Panc1 (cell line): ENCODE measurements at regions not wholly inside any gene's neighbourhood (a gene's known extent, or its start where the extent isn't known, plus 50 kb on each side); places are given as distances from the start of the nearest gene placed in this dataset.

Source experiments
- ATAC-seq: fragments of 200-7000 bp; cut with Tn5 transposase; 2 replicates; pipeline ENCODE4 v1.9.1; 2020; ENCODE audit warnings: mild to moderate bottlenecking, moderate library complexity
- BruUV-seq: library from RNA; stranded (reverse); fragments of 400-500 nt; replicated peaks from 2 replicates; lab custom pipeline; 2021; lab: Mats Ljungman, UMichigan
- CTCF ChIA-PET: fragments of 300-600 bp; sonication (Branson Sonifier 250); formaldehyde crosslinking; loops from one replicate; lab custom pipeline; 2022; ENCODE audit warnings: antibody characterized with exemption; lab: Charles Lee
- POLR2A ChIA-PET: fragments of 300-600 bp; sonication (Branson Sonifier 250); formaldehyde crosslinking; loops from one replicate; lab custom pipeline; 2022; ENCODE audit warnings: antibody characterized with exemption; lab: Charles Lee
- DNase-seq: peaks from one replicate; pipeline ENCODE4 v3.0.0-alpha.2; 2010; ENCODE audit warnings: low read depth, low spot score
- H3K27ac ChIP-seq: 2 replicates; pipeline ENCODE4 v1.5.1; 2011; ENCODE audit warnings: mild to moderate bottlenecking, low read length, inconsistent platforms
- H3K27me3 ChIP-seq: fragments of 200-500 bp; sonication (Bioruptor generic); 2 replicates; pipeline ENCODE4 v1.6.0; 2014; ENCODE audit warnings: low read length, inconsistent platforms; ENCODE audit not compliant: control insufficient read depth, insufficient read depth
- H3K36me3 ChIP-seq: fragments of 200-500 bp; sonication (Bioruptor generic); 2 replicates; pipeline ENCODE4 v1.5.1; 2014; ENCODE audit warnings: inconsistent platforms, mild to moderate bottlenecking, low read length, moderate library complexity; ENCODE audit not compliant: control insufficient read depth, insufficient read depth
- H3K4me1 ChIP-seq: 2 replicates; pipeline ENCODE4 v1.5.1; 2011; ENCODE audit warnings: inconsistent platforms, mild to moderate bottlenecking, low read length, moderate library complexity; ENCODE audit not compliant: control insufficient read depth, insufficient read depth
- H3K4me3 ChIP-seq, 2 experiments: 2 replicates each; pipeline ENCODE4 v1.5.1; 2011 to 2012; ENCODE audit warnings: low read depth in 2 of 2, low read length in 2 of 2, mild to moderate bottlenecking in 2 of 2, inconsistent platforms in 1 of 2, moderate library complexity in 1 of 2
- H3K9me3 ChIP-seq: fragments of 200-500 bp; sonication (Bioruptor generic); 2 replicates; pipeline ENCODE4 v1.5.1; 2014; ENCODE audit warnings: low read depth, mild to moderate bottlenecking, inconsistent platforms, low read length, moderate library complexity; ENCODE audit not compliant: control insufficient read depth, insufficient read depth
- POLR2AphosphoS5 ChIP-seq: IDR thresholded peaks from 2 replicates; pipeline ENCODE4 v1.6.1; 2012; ENCODE audit warnings: mild to moderate bottlenecking, low read depth, low read length, moderate library complexity
- SIN3A ChIP-seq: IDR thresholded peaks from 2 replicates; pipeline ENCODE4 v1.6.1; 2012; ENCODE audit warnings: low read depth, mild to moderate bottlenecking, low read length, moderate library complexity, borderline replicate concordance; ENCODE audit not compliant: insufficient read depth
- TCF7L2 ChIP-seq: IDR thresholded peaks from 2 replicates; pipeline ENCODE4 v1.6.1; 2011; ENCODE audit warnings: mild to moderate bottlenecking, low read depth, low read length, inconsistent platforms
- in situ Hi-C: cut with HindIII; loops from 2 replicates; pipeline ENCODE4 v1.10.0; 2016; ENCODE audit warnings: low sequenced_read_pairs, low pct_unique_long_range_greater_than_20kb
- intact Hi-C: fragments of 100-400 bp; cut with micrococcal nuclease; formaldehyde crosslinking; loops from one replicate; pipeline ENCODE4 v1.10.0; 2022; ENCODE audit not compliant: unreplicated experiment
- TF ChIP-seq, protein P1 (sequence below), 2 experiments: IDR thresholded peaks; 2 replicates each; pipeline ENCODE4 v1.6.1; 2011 to 2012; ENCODE audit warnings: low read depth in 2 of 2, control low read depth in 1 of 2, low read length in 1 of 2, mild to moderate bottlenecking in 1 of 2, moderate library complexity in 1 of 2; ENCODE audit not compliant: insufficient read depth in 1 of 2
- TF ChIP-seq, protein P2 (sequence below): fragments of 450-650 bp; IDR thresholded peaks from 2 replicates; pipeline ENCODE4 v1.5.1; 2017; ENCODE audit warnings: mild to moderate bottlenecking

DNA sequence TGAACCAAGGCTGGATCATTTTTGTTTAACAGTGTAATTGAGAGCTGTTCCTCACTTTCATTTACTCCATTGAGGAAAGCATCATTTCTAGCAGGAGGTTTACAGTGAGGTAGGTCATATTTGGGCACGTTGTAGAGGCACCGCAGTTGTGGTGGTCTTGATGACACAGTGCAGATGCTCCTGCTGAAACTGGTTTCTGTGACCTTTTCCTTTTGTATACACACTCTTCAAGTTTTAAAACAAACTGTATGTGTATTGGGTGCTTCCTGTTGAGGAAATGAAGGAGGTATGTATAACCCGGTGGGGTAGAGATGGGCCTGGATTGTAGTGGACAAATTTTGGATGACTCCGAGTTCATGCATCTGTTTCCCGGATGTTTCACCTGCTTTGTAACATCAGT lies 456.3 kb upstream of the RGS6 start:
- intact Hi-C loops (no loop called here), in situ Hi-C loops (no loop called here)
- no TSS peak for BruUV-seq
- DNase-seq (no peak), ATAC-seq (no peak)
- TF ChIP-seq SIN3A (no peak), POLR2AphosphoS5 (no peak), TCF7L2 (no peak)
- TF ChIP-seq, protein P1, sequence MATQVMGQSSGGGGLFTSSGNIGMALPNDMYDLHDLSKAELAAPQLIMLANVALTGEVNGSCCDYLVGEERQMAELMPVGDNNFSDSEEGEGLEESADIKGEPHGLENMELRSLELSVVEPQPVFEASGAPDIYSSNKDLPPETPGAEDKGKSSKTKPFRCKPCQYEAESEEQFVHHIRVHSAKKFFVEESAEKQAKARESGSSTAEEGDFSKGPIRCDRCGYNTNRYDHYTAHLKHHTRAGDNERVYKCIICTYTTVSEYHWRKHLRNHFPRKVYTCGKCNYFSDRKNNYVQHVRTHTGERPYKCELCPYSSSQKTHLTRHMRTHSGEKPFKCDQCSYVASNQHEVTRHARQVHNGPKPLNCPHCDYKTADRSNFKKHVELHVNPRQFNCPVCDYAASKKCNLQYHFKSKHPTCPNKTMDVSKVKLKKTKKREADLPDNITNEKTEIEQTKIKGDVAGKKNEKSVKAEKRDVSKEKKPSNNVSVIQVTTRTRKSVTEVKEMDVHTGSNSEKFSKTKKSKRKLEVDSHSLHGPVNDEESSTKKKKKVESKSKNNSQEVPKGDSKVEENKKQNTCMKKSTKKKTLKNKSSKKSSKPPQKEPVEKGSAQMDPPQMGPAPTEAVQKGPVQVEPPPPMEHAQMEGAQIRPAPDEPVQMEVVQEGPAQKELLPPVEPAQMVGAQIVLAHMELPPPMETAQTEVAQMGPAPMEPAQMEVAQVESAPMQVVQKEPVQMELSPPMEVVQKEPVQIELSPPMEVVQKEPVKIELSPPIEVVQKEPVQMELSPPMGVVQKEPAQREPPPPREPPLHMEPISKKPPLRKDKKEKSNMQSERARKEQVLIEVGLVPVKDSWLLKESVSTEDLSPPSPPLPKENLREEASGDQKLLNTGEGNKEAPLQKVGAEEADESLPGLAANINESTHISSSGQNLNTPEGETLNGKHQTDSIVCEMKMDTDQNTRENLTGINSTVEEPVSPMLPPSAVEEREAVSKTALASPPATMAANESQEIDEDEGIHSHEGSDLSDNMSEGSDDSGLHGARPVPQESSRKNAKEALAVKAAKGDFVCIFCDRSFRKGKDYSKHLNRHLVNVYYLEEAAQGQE (IDR thresholded peaks at IDR 0.05; ENCODE audit: insufficient read depth in 1 of 2, low read depth in 2 of 2, low read length in 1 of 2) = no peak
- TF ChIP-seq, protein P2, sequence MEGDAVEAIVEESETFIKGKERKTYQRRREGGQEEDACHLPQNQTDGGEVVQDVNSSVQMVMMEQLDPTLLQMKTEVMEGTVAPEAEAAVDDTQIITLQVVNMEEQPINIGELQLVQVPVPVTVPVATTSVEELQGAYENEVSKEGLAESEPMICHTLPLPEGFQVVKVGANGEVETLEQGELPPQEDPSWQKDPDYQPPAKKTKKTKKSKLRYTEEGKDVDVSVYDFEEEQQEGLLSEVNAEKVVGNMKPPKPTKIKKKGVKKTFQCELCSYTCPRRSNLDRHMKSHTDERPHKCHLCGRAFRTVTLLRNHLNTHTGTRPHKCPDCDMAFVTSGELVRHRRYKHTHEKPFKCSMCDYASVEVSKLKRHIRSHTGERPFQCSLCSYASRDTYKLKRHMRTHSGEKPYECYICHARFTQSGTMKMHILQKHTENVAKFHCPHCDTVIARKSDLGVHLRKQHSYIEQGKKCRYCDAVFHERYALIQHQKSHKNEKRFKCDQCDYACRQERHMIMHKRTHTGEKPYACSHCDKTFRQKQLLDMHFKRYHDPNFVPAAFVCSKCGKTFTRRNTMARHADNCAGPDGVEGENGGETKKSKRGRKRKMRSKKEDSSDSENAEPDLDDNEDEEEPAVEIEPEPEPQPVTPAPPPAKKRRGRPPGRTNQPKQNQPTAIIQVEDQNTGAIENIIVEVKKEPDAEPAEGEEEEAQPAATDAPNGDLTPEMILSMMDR = no peak
- ChIA-PET CTCF (no interaction called here), POLR2A (no interaction called here)
- H3K27me3 ChIP-seq = no peaks in the 10 kb centered on the region
- no peaks in the 10 kb centered on the region for H3K4me1 ChIP-seq
- no peak overlapping the region for H3K27ac ChIP-seq
- H3K9me3 ChIP-seq = no peaks in the 10 kb centered on the region
- H3K4me3 ChIP-seq = no peak overlapping the region
- H3K36me3 ChIP-seq = no peaks in the 10 kb centered on the region

DNA sequence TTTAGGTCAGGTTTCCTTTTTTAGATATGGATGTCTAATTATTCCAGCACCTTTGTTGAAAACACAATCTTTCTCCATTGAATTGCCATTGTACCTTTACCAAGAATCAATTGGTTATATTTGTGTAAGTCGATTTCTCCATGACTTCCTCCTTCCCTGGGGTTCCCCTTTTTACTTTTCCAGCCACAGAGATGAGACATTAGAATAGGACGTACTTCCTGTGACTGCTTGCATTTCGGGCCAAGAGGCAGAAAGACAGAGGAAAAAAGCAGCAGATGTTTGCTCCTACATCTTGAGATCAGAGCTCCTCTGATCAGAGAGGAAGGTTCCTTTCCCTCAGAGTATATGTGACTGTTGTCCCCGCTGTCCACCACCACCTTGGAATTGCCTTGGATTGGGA lies 453.7 kb upstream of the RGS6 start:
- ATAC-seq (no peak), DNase-seq (no peak)
- in situ Hi-C loops = no loop called here
- no TSS peak for BruUV-seq
- Histone ChIP-seq H3K27ac (no peak overlapping the region), H3K9me3 (no peaks in the 10 kb centered on the region), H3K36me3 (no peaks in the 10 kb centered on the region), H3K4me3 (no peak overlapping the region), H3K27me3 (no peaks in the 10 kb centered on the region), H3K4me1 (no peaks in the 10 kb centered on the region)
- TF ChIP-seq TCF7L2 = no peak
- no peak for TF ChIP-seq POLR2AphosphoS5
- ChIA-PET POLR2A (no interaction called here), CTCF (no interaction called here)
- intact Hi-C loops = no loop called here

DNA sequence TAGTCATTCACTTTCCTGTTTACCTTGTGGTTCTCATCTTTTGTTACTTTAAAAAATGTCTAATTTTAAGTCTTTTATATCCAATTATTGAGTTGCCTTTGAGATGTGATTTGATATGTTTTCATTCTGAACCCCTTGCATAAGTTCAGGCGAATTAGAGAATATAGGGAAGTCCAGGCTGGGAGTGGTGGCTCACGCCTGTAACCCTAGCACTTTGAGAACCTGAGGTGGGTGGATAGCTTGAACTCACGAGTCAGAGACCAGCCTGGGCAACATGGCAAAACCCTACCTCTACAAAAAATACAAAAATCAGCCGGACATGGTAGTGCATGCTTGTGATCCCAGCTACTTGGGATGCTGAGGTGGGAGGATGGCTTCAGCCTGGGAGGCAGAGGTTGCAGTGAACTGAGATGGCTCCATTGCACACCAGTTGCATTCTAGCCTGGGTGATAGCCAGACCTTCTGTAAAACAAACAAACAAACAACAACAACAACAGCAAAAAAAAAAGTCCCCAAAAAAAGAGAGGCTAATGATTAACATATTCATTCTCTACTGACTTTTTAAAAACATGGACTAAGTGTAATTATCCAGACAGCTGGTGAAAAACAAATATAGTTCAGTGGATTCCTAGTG lies 451.1 kb upstream of the RGS6 start:
- no peak overlapping the region for H3K4me3 ChIP-seq
- H3K27ac ChIP-seq = no peak overlapping the region
- intact Hi-C loops (no loop called here), in situ Hi-C loops (no loop called here)
- ATAC-seq (no peak), DNase-seq (no peak)
- ChIA-PET POLR2A (no interaction called here), CTCF (no interaction called here)
- H3K27me3 ChIP-seq = no peaks in the 10 kb centered on the region
- TF ChIP-seq, protein P2 = no peak
- TF ChIP-seq SIN3A (no peak), POLR2AphosphoS5 (no peak)
- BruUV-seq = no TSS peak
- H3K36me3 ChIP-seq = no peaks in the 10 kb centered on the region
- H3K9me3 ChIP-seq = no peaks in the 10 kb centered on the region
- no peaks in the 10 kb centered on the region for H3K4me1 ChIP-seq
